Immature natural killer cell (primary cell): ENCODE measurements at regions not wholly inside any gene's neighbourhood (a gene's known extent, or its start where the extent isn't known, plus 50 kb on each side); places are given as distances from the start of the nearest gene placed in this dataset.

Experiments
- DNase-seq, 3 donors: peaks; one replicate each; pipeline ENCODE4 v3.0.0; 2022; ENCODE audit warnings: mixed read lengths in 1 of 3
- H3K27ac Mint-ChIP-seq, 6 donors: one replicate each; pipeline ENCODE4 v1.8.0; 2020; ENCODE audit warnings: mixed read lengths in 6 of 6, mild to moderate bottlenecking in 5 of 6, inconsistent platforms in 4 of 6, moderate library complexity in 3 of 6
- H3K27me3 Mint-ChIP-seq, 3 donors: one replicate each; pipeline ENCODE4 v1.8.0; 2020 to 2021; ENCODE audit warnings: low read depth in 3 of 3, mild to moderate bottlenecking in 3 of 3, mixed read lengths in 3 of 3, moderate library complexity in 3 of 3, inconsistent platforms in 1 of 3
- H3K36me3 Mint-ChIP-seq, 3 donors: one replicate each; pipeline ENCODE4 v1.8.0; 2020; ENCODE audit warnings: mixed read lengths in 3 of 3, inconsistent platforms in 2 of 3, mild to moderate bottlenecking in 2 of 3
- H3K4me1 Mint-ChIP-seq, 2 donors: one replicate each; pipeline ENCODE4 v1.8.0; 2020; ENCODE audit warnings: inconsistent platforms in 2 of 2, mild to moderate bottlenecking in 2 of 2, mixed read lengths in 2 of 2, moderate library complexity in 1 of 2
- H3K4me3 Mint-ChIP-seq, 5 donors: one replicate each; pipeline ENCODE4 v1.8.0; 2020; ENCODE audit warnings: mild to moderate bottlenecking in 5 of 5, mixed read lengths in 5 of 5, inconsistent platforms in 3 of 5, moderate library complexity in 3 of 5
- H3K9me3 Mint-ChIP-seq, 6 donors: one replicate each; pipeline ENCODE4 v1.8.0; 2020; ENCODE audit warnings: mild to moderate bottlenecking in 6 of 6, mixed read lengths in 6 of 6, inconsistent platforms in 4 of 6, moderate library complexity in 3 of 6

DNA sequence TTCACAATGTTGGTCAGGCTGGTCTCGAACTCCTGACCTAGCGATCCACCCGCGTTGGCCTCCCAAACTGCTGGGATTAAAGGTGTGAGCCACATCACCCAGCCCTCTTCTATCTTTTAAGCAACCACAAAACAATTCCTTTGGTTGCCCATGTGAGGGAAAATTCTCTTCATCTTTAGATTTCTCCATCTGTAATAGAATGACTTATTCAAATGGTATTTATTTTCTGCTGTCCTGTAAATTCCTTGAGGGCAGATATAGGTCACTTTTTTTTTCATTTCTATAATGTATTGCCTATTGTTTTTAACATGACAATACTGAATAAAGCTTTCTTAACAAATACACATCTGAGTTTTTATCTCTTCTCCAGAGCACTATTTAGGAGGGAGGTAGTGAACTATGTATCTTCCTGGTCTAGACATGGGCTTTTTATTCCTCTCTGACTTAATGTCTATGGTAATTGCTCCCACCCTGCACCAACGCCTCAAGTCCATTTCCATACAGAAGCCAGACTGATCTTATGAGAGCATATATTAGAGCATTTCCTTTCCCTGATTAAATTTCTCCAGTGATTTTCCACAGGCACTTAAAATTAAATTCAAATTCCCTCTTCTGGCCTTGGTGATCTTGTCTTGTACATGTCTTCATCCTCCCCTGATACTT lies 595.6 kb downstream of the CAAP1 start:
- Mint-ChIP-seq H3K9me3 (peaks cover 13 to 48% (median 29%) of the 10 kb centered on the region in 6 donors), H3K27ac (no peak overlapping the region), H3K4me3 (no peak overlapping the region), H3K27me3 (peaks cover 0 to 1% (median 0%) of the 10 kb centered on the region in 3 donors), H3K36me3 (no peaks in the 10 kb centered on the region), H3K4me1 (peaks cover 0 to 1% of the 10 kb centered on the region in 2 donors)
- DNase-seq, result no peak

DNA sequence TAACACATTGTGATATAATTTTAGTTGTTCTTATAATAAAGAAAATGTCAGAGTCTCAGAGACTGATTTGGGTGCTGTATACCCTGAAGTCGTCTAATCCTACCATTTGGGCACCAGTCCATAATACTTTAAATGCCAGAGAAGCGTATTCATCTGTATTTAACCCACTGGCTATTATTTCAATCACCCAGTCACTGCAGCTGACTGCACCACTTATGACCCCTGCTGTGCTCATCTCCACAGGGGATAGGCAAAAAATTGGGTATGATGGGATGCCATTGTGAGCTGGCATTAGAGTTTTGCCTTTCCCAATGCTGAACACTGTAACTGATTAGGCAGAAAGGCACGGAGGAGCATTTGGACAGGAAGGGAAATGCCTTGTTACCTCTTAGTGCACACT lies 599.7 kb downstream of the CAAP1 start:
- DNase-seq, result no peak
- peaks cover 0 to 5% (median 0%) of the 10 kb centered on the region in 3 donors for H3K36me3 Mint-ChIP-seq
- no peak overlapping the region for H3K4me3 Mint-ChIP-seq
- peaks cover 0 to 1% (median 0%) of the 10 kb centered on the region in 3 donors for H3K27me3 Mint-ChIP-seq
- H3K4me1 Mint-ChIP-seq, result peaks cover 0 to 1% of the 10 kb centered on the region in 2 donors
- peaks cover 20 to 62% (median 44%) of the 10 kb centered on the region in 6 donors for H3K9me3 Mint-ChIP-seq
- H3K27ac Mint-ChIP-seq, result no peak overlapping the region

DNA sequence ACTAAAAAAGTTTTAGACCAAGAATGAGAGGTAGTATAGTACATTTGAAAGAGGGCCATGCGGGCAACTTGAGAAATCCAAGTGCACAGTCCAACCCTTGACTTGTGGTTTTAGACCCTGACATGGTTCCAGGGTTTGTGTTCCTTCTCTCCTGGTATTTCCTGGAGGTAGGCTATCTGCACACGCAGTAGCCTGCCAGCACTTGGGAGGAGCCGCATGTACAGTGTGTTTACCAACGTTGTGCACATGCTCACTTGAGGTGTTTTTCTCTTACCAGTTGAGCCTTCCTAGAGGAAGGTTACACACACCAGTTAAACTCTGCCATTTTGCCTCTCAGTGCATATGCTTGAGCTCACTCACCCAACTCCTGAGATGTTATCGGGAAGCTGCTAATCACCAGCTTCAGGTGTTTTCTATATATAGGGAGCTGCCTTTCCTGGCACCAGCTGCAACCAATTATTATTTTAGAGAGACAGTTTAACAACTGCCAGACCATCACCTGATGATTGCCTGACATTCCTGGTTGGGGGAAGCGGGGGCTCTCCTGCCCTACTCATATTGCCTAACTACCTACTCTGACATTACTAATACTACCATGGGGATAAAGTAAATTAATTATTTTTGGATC lies 593.4 kb upstream of the TUSC1 start:
- H3K27ac Mint-ChIP-seq, result no peak overlapping the region
- H3K27me3 Mint-ChIP-seq, result peaks cover 0 to 4% (median 0%) of the 10 kb centered on the region in 3 donors
- no peaks in the 10 kb centered on the region for H3K4me1 Mint-ChIP-seq
- peaks cover 2 to 34% (median 8%) of the 10 kb centered on the region in 6 donors for H3K9me3 Mint-ChIP-seq
- H3K4me3 Mint-ChIP-seq, result no peak overlapping the region
- H3K36me3 Mint-ChIP-seq, result no peaks in the 10 kb centered on the region
- no peak for DNase-seq

DNA sequence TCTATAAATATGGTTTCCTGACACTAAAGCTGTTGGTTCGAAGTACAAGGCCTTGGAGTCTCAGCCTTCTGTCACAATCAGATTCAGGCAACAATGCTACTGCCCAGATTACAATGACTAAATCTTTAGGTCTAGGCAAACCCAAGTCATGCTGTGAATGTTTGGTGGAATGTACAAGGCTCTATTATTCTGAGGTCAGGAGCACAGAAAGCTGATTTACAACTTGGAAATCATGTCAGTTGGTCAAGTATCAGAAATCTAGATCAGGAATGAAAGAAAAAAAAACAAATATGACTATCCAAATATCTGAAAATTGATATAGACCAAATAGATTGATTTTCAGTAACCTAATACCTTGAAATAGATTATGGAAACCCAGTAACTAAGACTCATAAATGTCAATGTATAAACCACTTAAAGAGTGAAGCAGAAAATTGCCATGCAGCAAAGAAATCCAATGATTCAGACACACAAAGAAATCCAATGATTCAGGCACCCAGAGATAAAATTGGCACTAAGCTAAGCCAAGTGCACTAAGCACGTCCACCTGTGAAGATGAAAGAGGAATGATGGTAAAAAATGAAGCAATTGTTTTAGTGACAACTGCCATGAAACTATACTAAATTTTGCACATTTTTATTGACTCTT lies 588.0 kb upstream of the TUSC1 start:
- no peaks in the 10 kb centered on the region for H3K36me3 Mint-ChIP-seq
- H3K9me3 Mint-ChIP-seq, result peaks cover 12 to 39% (median 23%) of the 10 kb centered on the region in 6 donors
- no peak overlapping the region for H3K27ac Mint-ChIP-seq
- H3K27me3 Mint-ChIP-seq, result no peaks in the 10 kb centered on the region
- no peaks in the 10 kb centered on the region for H3K4me1 Mint-ChIP-seq
- no peak for DNase-seq
- no peak overlapping the region for H3K4me3 Mint-ChIP-seq

DNA sequence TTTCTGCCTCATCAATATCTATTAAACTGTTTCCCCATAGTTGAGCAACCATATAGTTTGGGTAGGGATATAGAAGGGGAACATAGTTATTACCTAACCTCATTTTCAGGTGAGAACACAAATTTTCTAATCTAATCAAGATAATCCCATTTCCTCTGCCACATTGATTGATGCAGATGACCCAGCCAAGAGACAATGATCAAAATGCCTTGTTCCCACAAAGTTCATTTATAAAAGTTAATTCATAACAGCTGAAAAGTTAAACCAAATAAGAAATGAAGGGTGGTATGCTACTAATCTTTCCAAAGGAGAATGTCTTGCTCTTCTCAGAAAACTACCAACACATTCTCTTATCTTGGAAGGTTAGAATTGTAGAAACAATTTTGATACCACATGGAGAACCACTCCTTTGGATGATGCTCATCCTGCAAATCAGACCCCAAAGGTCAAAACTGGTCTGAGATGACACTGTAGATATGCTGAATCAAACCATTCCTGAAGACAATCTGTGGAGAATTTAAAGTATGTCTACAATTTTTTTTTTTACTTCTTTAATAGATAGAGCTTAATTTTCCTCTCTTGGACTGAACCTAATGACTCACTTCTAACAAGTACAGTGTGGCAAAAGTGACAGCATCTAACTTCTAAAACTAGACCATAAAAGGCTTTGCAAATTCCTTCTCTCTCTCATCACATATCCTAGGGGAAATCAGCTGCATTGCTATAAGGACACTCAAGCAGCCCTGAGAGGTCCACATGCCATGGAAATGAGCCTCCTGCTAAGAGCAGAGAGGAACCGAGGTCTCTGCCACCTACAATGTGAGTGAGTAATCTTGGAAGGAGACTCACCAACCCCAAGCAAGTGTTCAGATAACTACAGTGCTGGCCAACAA lies 586.7 kb upstream of the TUSC1 start:
- Mint-ChIP-seq H3K4me1 (no peaks in the 10 kb centered on the region), H3K4me3 (no peak overlapping the region), H3K27ac (no peak overlapping the region), H3K36me3 (no peaks in the 10 kb centered on the region), H3K9me3 (peaks cover 12 to 39% (median 24%) of the 10 kb centered on the region in 6 donors), H3K27me3 (no peaks in the 10 kb centered on the region)
- DNase-seq, result no peak

DNA sequence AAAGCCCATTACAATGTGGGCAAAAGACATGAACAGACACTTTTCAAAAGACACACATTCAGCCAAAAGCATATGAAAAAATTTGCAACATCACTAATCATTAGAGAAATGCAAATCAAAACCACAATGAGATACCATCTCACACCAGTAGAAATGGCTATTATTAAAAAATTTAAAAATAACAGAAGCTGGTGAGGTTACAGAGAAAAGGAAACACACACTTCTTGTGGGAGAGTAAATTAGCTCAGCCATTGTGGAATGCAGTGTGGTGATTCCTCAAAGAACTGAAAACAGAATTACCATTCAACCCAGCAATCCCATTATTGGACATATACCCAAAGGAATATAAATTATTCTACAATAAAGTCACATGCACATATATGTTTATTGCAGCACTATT lies 585.2 kb upstream of the TUSC1 start:
- H3K4me1 Mint-ChIP-seq, result no peaks in the 10 kb centered on the region
- no peaks in the 10 kb centered on the region for H3K36me3 Mint-ChIP-seq
- H3K27me3 Mint-ChIP-seq, result no peaks in the 10 kb centered on the region
- no peak overlapping the region for H3K27ac Mint-ChIP-seq
- peaks cover 12 to 44% (median 25%) of the 10 kb centered on the region in 6 donors for H3K9me3 Mint-ChIP-seq
- DNase-seq, result no peak
- no peak overlapping the region for H3K4me3 Mint-ChIP-seq

DNA sequence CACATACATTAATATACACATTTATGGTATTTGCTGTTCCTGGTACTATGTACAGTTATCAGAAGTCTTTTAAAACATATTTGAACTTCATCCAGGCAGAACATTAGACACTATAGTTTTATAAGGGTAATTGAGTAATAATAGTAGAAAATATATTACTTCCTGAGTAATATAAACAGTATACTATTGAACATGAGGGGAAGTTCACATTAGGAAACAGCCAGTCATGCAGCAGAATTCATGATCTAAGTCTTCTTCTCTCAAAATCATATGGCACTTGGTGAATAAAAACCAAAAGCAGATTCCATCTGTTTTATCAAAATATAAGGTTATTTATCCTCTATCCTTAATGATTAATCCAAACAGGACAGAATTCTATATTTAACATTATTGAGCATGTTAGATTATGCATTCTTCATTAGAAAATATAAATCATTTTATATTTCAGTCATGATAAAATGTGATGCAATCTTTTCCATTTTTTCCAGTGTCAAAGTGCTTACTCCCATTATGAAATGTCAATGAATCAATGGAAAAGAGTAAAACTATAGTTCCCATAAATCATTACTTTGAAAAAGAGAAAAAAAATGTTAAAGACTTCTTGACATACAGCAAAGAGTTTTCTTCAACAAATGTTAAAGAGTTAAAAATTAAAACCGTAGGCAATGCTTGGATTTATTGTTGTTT lies 584.3 kb upstream of the TUSC1 start:
- Mint-ChIP-seq H3K4me1 (no peaks in the 10 kb centered on the region), H3K27ac (no peak overlapping the region), H3K36me3 (no peaks in the 10 kb centered on the region), H3K9me3 (peaks cover 12 to 43% (median 25%) of the 10 kb centered on the region in 6 donors), H3K27me3 (no peaks in the 10 kb centered on the region), H3K4me3 (no peak overlapping the region)
- DNase-seq, result no peak

DNA sequence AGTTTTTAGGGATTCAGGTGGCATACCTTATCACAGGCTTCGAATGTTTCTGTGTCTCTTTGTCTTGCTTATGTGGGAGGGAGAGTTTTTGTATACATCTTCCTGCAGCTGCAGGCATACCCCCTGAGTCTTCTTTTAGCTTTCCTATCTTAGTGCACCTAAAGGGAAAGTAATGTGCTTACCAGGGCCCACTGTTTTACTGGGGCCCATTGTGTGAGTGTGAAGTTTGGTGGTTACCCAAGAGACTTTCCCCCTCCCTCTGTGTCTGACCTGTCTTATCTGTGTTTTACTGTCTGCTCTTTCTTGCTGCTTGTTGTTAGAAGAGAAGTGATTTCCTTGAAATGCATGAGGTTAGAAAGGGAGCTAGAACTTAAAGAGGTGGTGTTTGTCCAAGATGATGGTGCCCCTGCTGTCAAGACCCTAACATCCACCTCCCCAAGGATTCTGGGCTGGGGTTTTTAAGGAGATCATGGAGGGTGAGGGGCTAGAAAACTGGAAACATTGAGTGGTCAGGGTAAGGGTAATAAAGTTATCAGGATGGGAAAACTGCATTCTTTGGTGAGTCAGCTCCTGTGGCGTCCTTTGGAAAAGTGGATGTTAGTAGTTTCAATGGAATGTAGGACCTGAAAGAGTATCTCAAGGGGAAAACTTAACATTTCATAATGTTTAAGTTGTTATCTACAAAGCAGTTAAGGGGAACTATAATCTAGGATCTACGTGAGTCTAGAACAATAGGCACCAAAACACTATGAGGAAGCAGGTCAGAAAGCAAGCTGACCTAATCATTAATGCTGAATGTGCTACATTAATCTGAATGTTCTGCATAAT lies 583.5 kb upstream of the TUSC1 start:
- Mint-ChIP-seq H3K4me3 (no peak overlapping the region), H3K4me1 (no peaks in the 10 kb centered on the region), H3K36me3 (no peaks in the 10 kb centered on the region), H3K27ac (no peak overlapping the region), H3K27me3 (no peaks in the 10 kb centered on the region), H3K9me3 (peaks cover 7 to 39% (median 25%) of the 10 kb centered on the region in 6 donors)
- no peak for DNase-seq

DNA sequence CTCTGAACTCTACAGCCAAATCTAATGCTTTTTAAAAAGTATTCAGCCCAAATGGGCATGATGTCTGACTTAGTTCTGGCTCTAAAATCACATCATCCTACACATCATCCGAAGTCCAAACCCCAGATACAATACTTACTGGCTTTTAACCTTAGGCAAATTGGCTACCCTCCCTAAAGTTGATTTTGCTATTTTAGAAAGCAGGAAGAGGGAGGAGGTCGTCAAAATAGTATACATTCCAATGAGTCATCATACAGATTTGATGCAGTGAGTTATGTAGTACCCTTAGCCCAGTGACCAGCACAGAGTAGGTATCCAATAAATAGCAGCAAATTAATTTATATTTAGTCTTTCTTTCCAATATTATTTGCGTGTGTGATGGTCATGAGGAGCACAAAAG lies 582.0 kb upstream of the TUSC1 start:
- Mint-ChIP-seq H3K4me1 (no peaks in the 10 kb centered on the region), H3K36me3 (no peaks in the 10 kb centered on the region), H3K4me3 (no peak overlapping the region), H3K27ac (no peak overlapping the region), H3K27me3 (no peaks in the 10 kb centered on the region), H3K9me3 (peaks cover 4 to 32% (median 20%) of the 10 kb centered on the region in 6 donors)
- no peak for DNase-seq

DNA sequence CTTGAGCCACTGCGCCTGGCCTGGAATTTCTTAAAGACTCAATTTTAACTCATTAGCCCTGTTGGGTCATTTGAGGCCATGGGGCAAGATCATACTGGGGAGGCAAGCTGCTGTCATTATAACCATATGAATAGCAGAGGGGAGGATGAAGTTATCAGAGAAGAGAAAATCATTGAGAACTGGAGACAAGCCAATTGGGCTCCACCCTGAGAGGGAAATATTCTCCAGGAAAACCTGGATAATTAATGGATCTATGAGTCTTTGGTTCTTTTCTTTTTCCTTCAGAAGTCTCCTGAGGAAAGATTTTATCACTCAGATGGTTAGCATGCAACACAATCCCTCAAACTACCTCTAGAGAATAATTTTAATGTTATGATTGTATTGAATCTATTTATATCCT lies 569.6 kb upstream of the TUSC1 start:
- no peaks in the 10 kb centered on the region for H3K4me1 Mint-ChIP-seq
- no peaks in the 10 kb centered on the region for H3K36me3 Mint-ChIP-seq
- no peak overlapping the region for H3K4me3 Mint-ChIP-seq
- peaks cover 0 to 3% (median 1%) of the 10 kb centered on the region in 3 donors for H3K27me3 Mint-ChIP-seq
- H3K9me3 Mint-ChIP-seq, result peaks cover 5 to 43% (median 36%) of the 10 kb centered on the region in 6 donors
- no peak for DNase-seq
- no peak overlapping the region for H3K27ac Mint-ChIP-seq

DNA sequence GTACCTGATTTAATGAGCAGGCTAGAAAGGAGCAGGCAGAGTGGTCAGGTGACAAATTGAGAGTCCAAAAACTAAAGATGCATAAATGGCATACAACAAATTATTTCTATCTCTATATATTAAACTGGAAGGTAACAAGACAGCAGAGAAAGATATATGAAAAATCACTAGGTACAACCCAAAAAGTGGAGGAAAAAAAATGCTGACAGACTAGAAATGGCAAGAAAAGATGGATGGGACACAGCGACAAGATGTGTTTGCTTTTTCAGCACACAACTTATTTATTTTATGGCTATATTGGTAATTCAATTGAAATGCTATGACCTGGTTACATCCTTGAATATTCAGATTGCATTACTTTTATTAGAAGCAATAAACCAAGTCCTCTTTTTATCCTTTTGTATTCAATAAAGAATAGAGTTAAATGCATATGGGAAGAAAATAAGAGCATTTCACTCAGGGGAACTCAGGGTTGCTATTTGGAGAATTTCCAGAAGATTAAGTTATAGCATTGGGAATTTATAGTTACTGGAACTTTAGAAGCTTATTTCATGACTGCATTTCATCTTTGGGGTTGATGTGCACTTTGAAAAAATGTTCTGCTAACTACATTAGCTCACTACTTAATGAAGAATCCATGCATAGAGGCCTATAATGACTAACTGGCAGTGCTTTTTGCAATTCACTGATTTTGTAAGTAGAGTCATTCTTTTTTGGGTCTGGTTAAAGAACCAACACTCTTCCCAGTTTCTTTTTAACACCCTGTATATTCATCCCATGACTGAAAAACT lies 566.6 kb upstream of the TUSC1 start:
- Mint-ChIP-seq H3K9me3 (peaks cover 5 to 48% (median 39%) of the 10 kb centered on the region in 6 donors), H3K27me3 (peaks cover 0 to 2% (median 0%) of the 10 kb centered on the region in 3 donors), H3K4me3 (no peak overlapping the region), H3K27ac (no peak overlapping the region), H3K4me1 (no peaks in the 10 kb centered on the region), H3K36me3 (no peaks in the 10 kb centered on the region)
- no peak for DNase-seq

DNA sequence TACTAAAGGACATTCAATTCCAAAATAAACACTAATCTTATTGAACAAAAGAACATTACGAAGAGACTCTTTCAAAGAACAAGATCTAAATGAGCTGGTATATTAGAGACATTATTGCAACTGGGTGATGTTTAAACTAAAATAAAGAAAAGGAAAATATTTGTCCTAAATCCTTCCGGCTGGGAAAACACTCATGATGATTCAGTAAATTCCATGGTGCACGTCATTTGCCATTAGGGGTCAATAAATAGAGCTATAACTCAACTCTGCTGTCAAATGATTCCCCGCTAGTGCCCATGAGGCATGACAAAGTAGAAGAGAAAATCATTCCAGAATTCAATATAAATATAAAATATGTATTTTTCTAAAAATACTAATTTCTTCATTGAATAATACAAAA lies 565.5 kb upstream of the TUSC1 start:
- DNase-seq, result no peak
- Mint-ChIP-seq H3K4me3 (no peak overlapping the region), H3K9me3 (peaks cover 3 to 44% (median 36%) of the 10 kb centered on the region in 6 donors), H3K4me1 (no peaks in the 10 kb centered on the region), H3K36me3 (no peaks in the 10 kb centered on the region), H3K27ac (no peak overlapping the region), H3K27me3 (no peaks in the 10 kb centered on the region)
